ENCODE measurements at regions not wholly inside any gene's neighbourhood (a gene's known extent, or its start where the extent isn't known, plus 50 kb on each side); places are given as distances from the start of the nearest gene placed in this dataset.

DNA sequence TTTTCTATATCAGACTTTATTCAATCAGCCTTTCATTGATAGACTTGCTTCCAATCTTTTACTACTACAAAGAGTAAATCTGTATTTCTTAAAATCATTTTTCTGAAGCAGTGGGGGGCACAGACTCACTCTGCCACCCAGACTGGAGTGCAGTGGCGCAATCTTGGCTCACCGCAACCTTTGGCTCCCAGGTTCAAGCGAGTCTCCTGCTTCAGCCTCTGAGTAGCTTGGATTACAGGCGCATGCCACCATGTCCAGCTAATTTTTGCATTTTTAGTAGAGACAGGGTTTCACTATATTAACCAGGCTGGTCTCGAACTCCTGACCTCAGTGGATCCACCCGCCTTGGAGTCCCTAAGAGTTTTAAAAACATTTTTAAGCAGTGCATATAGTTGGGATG is 270.6 kb upstream of the REG3G start:
- TF ChIP-seq CTCF (IDR thresholded peaks at IDR 0.05) (no peak), POLR2A (IDR thresholded peaks at IDR 0.05) (no peak)

Data from vagina (tissue), 2 donors.